ENCODE measurements at regions not wholly inside any gene's neighbourhood (a gene's known extent, or its start where the extent isn't known, plus 50 kb on each side); places are given as distances from the start of the nearest gene placed in this dataset.

- TF ChIP-seq GATA2 (IDR thresholded peaks at IDR 0.05; ENCODE audit: low read depth, low read length) (no peak), GATA3 (IDR thresholded peaks at IDR 0.05; ENCODE audit: low read depth, low read length) (no peak)
Observed at GRCh38 chrX:36510736-36511135, 497.4 kb upstream of the FAM47C start.

Data from SH-SY5Y (cell line).